Activated CD4-positive, alpha-beta T cell treated with anti-CD3 and anti-CD28 coated beads for 24 hours (primary cell): ENCODE measurements at regions not wholly inside any gene's neighbourhood (a gene's known extent, or its start where the extent isn't known, plus 50 kb on each side); places are given as distances from the start of the nearest gene placed in this dataset.
A peak's percentile ranks its signal among the peaks of the same experiment; 100 is the strongest.
"Not testable (repeated sequence)": the region's sequence is repeated elsewhere in the genome, so short reads cannot be mapped to it uniquely, and the experiment has no call there.

Experiments
- DNase-seq, 2 donors: peaks; one replicate each; pipeline ENCODE4 v3.0.0-alpha.2; 2020; ENCODE audit warnings: low read depth in 2 of 2

DNA sequence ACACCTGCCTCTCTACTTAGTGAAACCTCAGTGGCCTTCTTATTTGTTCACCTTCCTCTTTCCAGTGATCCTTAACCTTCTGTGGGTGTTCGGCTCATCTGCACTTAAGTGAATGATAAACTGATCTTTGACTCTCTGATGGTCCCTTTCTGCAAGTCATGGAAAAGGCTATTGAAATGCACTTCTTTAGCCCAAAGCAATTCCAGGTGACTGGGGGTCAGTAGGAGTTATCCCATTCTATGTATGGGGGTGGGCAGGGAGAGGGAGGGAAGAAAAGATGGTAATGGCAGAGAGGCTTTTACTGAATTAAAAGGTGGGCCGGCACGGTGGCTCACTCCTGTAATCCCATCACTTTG lies 170.8 kb downstream of the RGS9 start:
- DNase-seq: no peak

DNA sequence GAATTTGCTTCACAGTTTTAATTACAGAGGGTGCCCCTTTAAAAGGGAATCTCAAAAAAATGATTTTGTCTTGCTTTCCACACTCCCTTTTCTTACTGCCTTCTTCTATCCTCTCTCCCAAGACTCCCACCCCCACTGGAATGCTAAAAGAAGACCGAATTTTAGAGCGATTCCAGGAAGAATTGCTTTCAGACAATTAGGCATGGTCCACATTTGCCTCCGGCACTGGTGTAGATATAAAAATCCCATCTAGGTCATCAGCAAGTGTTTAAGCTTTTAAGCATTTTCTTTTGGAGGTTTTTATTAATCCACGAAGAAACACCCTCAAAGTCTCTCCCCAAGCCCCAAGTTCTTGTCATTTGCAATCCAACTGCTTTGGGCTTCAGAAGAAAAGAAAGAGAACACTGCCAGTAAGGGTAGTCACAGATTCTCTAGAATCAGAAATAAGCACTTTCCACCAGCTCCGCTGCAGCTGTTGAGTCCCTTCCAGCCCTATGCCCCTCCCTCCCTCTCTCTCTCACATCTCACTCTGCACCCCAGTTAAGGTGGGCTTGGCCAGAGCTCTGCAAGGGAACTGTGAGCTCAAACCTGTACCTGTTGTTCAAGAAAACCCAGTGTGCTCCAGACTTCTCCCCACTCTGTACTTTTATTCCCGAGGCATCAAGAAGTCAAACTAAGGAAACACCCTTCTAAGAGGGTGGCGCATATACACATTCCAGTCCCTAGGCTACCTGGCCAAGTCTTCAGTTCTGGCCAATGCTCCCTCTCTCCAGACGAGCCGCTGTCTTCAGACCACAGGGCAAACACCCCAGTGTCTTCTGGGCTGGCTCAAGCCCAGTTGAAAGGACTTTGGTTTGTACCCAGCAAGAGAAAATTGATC lies 170.2 kb downstream of the RGS9 start:
- DNase-seq: no peak

DNA sequence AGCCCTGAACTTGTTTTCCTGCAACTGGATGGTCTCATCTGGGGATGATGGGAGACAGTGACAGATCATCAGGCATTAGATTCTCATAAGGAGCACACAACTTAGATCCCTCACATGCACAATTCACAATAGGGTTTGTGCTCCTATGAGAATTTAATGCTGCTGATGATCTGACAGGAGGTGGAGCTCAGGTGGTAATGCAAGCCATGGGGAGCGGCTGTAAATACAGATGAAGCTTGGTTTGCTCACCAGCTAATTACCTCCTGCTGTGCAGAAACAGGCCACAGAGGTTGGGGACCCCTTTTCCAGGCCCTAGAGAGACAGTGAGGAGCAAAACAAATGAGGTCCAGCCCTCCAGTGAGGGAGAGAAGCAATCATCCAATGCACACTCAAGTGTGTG lies 168.6 kb downstream of the RGS9 start:
- no peak for DNase-seq

DNA sequence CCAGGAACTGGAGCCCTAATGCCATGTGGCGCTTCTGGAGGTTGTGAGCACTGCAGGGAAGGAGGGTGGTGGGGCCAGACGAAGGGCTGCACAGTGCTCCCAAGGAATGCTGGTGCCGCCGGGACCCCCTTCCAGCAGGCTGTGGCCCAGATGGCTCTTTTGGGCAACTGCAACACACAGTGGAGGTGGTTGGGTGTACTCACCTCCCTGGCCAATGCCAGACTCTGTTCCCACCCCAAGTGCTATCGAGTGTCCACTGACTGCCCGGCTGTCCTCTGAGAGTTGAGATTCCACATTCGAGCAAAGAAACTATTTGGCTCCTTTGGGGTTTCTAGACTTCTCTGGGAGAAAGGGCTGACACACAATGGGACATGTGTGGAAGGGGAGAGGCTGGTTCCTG lies 167.9 kb downstream of the RGS9 start:
- no peak for DNase-seq

DNA sequence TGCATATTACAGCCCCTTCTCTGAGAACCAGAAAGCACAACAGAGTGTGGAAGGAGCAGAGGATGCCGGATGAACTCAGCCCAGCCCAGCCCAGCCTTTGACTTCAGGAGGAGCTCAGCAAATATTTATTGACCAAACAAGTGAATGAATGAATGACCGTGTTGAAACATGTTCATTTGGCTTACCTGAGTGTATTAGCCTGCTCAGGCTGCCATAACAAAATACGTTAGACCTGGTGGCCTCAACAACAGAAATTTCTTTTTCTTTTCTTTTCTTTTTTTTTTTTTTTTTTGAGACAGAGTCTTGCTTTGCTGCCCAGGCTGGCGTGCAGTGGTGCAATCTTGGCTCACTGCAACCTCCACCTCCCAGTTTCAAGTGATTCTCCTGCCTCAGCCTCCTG lies 164.7 kb downstream of the RGS9 start:
- not testable (repeated sequence) for DNase-seq

DNA sequence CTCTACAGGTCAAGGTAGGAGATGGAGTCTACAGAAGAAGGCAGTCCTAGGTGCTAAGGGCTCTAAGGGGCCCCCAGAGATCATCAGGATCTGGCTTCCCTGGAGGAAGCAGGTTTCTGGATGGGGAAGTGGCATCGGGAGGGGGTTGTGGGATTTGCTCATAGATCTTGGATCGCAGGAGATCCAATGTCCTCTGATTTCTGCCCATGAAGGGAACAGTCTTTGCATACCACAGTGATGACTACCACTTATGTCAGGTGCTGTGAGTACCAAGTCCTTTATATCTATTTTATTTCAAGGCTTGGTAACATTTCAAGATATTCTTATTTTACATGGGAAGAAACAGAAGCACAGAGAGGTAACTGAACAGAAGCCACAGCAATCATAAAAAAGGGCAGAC lies 164.0 kb downstream of the RGS9 start:
- DNase-seq: no peak

DNA sequence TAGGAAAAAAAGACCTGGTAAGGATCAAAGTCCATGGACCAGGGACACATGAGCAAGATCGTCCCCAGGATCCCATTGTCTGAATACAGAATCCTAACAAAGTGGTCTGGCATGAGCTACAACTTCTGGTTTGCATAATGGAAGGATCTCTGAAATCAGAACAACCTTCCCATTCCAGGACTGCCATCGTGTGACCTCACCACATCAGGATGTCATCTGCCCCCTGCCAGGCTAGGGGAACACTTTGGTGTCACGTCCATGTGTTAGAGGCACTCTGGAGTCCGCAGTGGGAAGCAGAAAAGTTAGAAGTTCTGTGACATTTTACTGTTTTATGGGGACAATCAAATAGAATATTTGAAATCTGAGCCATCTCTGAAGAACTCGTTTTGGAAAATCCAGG lies 160.7 kb downstream of the RGS9 start:
- no peak for DNase-seq

DNA sequence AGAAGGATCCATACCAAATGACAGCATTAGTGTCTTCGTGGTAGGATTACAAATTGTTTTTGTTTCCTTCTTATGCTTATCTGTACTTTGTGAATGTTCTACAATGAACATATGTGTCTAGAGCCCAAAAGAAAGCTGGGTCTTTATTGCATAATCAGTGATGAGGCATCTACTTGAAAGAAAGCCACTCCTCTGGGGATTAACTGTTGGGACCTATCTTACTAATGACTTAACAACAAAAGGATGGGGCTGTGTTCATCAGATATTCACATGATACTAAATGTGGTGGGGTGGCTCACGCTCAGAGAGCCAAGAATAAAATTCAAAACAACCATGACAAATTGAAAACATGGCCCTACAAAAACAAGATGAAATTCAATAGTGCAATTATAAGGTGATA lies 160.2 kb downstream of the RGS9 start:
- no peak for DNase-seq

DNA sequence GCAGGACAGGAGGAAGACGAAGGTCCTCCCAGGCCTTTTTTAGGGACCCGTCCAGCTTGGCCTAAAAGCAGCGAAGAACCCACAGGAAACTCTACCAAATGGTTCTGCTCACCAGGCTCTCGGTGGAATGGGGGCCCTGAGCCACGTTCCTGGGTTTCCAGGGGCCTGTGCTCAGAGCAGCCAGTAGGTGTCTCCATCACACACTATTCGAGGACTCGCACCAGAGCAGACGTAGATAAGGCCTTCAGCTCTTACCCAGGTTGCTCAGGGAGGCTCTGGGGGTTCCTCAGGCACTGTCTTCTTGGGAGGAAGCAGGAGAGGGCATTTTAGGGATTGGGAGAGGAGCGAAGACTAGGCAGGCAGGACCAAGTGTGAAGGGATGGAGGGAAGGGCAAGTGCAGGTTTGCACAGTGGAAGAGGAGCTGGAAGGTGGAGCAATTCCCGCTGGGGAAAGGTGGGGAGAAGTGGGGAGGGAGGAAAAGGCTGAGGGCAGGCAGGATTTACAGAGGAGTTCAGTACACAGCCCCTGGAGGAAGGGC lies 157.1 kb downstream of the RGS9 start:
- DNase-seq: peak; percentile 41 to 45

DNA sequence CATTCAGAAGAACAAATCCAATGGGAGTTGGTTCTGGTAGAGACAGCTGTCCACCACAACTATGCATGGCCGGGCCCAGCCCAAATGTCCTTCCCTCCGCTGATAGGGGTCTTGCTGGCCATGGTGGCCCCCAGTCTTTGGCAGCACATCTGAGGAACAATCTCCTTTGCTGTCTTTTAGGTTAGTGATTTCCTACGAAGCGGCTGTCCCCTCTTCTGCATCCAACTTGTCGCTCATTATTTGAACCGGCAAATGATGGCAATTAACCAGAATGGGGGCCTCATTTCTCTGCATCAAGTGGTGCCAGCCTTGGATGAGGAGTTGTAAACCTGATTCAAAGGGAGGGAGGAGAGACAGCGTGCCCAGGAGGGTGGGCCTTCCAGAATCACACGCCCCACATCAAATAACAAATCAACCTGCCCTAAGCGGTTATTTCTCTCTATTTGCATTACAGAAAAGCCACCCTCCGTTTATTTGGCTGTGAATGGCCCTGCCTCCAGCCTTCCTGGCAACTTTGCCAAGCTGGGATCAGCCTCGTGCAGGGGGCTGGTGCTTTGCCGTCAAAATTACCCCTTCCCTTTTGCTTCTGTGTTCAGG lies 156.5 kb downstream of the RGS9 start:
- DNase-seq: no peak

DNA sequence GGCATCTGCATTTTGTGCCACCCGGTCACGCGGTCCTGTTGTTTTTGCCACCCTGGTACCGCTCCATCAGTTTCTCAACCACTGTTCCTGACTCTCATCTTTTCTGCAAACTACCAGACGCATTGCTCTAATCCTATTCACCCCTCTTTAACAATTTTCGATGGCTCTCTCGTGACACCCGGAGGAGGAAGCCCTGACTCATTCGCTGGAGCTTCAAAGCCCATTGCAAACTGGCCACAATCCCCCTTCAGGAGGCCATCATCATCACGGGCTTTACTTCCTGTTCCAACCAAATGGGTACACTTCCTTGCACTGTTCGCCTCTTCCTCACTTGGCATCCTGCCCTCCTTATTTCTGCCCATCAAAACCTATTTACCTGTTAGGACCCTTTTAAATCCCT lies 155.3 kb downstream of the RGS9 start:
- no peak for DNase-seq

DNA sequence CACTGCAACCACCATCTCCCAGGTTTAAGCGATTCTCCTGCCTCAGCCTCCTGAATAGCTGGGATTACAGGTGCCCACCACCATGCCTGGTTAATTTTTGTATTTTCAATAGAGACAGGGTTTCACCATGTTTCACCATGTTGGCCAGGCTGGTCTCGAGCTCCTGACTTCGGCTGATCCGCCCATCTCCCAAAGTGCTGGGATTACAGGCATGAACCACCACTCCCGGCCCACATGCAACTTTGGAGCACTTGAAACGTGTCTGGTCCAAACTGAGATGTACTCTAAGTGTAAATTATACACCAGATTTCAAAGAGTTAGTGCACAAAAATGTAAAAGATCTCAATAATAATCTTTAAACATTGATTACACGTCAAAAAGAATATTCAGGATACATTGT lies 154.1 kb downstream of the RGS9 start:
- not testable (repeated sequence) for DNase-seq

DNA sequence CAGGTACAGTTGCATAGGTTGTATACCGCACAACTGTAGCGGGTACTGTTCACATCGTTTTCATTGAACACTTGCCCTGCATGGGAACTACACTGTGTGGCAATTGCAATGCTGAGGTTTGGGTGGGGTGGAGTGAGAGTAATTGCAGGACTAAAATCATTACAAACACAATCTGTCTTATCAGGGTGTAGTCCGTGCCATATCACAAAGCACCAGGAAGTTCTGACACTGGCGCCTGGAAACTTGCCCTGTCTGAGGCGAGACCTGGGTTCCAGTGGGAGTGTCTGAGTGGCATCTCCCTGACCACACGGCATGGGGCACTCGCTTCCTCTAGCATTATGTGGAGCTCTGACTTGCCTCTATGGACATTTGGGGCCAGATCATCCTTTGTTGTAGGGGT lies 153.4 kb downstream of the RGS9 start:
- no peak for DNase-seq

DNA sequence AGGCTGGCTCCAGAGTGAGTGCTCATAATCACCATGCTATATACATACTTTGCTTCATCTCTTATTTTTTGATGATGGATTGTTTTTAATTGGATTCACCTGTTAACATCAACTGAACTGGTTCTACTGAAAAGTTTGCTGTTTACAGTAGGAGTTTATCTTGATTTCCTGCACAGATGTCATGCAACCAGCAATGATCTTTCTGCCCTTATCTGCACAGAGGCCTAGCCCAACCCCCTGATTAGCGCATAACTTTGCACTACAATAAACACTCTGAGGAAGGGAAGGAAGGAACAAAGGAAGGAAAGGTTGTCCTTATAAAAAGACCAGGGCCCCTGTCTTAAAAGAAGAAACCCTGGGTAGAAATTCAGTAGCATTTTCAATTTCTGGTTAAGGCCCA lies 152.9 kb downstream of the RGS9 start:
- DNase-seq: no peak

DNA sequence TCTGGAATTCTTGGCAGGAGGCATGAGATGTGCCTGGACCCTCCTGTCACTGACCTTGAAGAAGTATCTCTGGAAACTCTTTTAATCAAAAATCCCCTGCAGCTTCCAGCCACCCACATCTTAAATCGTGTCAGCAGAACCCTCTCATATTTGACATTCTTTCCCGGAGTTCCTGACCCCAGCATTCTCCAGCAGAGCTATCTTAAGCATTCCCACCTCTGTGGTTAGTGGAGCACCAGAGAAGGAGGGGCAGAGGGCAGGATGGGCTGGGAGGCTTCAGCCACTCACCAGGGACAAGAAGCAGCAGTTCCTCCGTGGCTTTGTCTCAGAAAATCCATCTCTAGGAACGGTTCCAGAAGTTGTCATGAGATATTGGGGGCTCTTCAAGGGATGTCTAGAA lies 149.9 kb downstream of the RGS9 start:
- no peak for DNase-seq

DNA sequence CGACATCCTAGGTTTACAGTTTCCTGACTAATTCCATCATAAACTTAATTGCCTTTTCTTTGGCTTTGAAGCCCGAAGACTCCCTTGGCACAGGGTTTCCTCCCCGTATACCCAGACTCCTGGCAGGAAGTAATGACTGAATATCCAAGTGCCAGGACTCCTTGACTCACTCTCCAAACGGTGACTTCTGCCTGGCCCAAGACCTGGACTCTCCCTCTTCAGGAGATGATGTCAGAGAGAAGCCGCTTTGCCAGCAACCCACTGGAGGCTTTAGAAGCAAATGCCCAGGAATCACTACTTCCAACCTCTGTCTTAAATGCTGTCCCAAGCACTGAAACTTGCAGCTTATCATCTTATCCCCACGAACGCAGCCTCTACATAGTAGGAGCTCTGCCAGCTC lies 146.5 kb downstream of the RGS9 start:
- DNase-seq: no peak

DNA sequence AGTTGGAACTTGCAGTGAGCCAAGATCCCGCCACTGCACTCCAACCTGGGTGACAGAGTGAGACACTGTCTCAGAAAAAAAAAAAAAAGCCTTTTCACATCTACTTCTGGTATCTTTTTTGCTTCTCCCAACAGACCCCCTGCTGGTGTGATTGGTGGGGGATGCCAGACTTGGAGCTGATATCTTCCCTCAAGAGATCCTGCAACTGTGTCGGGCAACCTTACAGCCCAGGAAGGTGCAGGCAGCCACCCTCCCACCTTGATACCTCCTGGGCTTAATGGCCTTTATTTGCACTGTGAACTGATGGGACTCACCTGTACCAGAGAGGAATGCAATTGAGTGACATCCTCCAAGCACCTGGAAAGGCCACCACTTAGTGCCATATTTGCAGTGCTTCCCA lies 142.3 kb downstream of the RGS9 start:
- no peak for DNase-seq

DNA sequence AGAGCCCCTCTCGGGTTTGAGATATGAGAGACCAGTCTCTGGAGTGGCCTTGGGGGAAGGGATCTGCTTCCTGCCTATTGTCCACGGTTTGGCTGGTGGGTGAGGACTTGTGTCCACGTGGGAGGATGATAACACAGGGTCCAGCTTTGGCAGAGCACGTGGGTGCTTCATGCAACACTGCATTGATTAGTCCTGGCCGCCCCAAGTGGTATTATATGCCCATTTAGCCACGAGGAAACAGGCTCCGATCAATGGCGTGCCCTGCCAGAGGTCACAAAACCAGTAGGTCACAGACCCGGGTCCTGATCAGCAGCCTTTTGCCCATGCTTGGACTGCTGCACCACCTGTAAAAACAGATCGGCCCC lies 141.6 kb downstream of the RGS9 start:
- no peak for DNase-seq

DNA sequence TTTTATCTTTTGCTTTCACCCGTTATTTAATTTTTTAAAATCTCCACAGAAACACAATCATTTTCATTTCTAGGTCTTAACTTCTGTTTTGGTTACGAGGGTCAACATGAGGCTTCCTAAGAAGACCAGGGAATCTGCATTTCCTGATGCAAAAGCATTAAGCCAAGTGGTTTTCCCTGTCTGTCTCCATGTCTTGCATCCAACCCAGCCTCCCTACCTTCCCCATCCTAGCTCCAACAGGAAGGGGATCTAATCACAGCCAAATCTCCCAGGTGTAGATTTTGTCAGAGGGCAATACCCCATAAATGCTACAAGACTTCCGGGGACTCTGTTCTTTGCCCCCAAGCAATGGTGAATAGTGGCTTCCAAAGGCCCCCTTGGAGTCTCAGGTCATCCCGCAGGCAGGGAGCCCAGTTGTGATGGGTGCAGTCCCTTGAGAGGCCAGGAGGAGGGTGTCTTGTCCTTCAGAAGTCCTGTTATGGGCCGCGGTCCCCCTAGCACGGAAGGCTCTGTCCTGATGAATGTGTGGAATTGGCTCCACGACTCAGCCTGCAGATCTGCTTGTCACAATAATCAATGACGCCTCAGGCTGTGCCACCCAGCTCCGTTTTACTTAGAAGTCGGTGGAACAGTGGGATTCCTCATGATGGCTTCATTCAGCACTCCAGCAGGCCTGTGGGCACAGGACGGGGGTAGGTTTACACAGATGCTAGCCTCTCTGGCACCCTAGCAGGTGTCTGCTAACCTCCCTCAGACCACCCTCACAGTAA lies 141.1 kb downstream of the RGS9 start:
- DNase-seq: peak in 1 of 2 donors; percentile 5

DNA sequence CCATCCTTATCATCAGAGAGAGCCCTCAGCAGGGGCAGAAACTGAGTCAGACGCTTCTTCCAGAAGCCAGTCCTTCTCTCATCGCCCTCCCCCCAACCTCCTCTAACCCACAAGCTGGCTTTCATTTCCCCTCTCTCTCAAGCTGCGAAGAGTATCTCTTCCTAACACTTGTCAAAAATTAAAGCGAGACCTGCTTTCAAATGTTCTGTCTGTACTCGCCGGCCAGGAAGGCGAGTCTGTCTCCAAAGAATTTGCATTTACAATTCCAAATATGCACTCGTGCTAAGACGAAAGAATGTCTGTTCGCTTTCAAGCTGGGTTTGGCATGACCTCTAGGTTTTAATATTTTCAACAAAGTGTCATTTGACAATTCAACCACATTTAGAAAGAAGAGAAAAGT lies 140.4 kb downstream of the RGS9 start:
- no peak for DNase-seq
